Caco-2 (cell line): ENCODE measurements at regions not wholly inside any gene's neighbourhood (a gene's known extent, or its start where the extent isn't known, plus 50 kb on each side); places are given as distances from the start of the nearest gene placed in this dataset.
"Not testable (repeated sequence)": the region's sequence is repeated elsewhere in the genome, so short reads cannot be mapped to it uniquely, and the experiment has no call there.

Experiments
- BruUV-seq: library from RNA; stranded (reverse); fragments of 400-500 nt; replicated peaks from 2 replicates; lab custom pipeline; 2021; lab: Mats Ljungman, UMichigan
- CTCF ChIA-PET: fragments of 300-600 bp; sonication (Branson Sonifier 250); formaldehyde crosslinking; loops from one replicate; lab custom pipeline; 2022; ENCODE audit warnings: antibody characterized with exemption; lab: Charles Lee
- POLR2A ChIA-PET: fragments of 300-600 bp; sonication (Branson Sonifier 250); formaldehyde crosslinking; loops from one replicate; lab custom pipeline; 2022; ENCODE audit warnings: antibody characterized with exemption; lab: Charles Lee
- DNase-seq, 2 experiments: peaks; one replicate each; pipeline versions ENCODE4 v3.0.0 to v3.0.0-alpha.2; 2020 to 2022
- H3K27me3 ChIP-seq: replicated peaks from 2 replicates; pipeline ENCODE4 v1.6.0; 2011; ENCODE audit warnings: low read length; ENCODE audit not compliant: control insufficient read depth, insufficient read depth
- H3K36me3 ChIP-seq: 2 replicates; pipeline ENCODE4 v1.5.1; 2011; ENCODE audit warnings: low read length; ENCODE audit not compliant: control insufficient read depth, insufficient read depth
- H3K4me1 ChIP-seq: fragments of 250-450 bp; sonication (Bioruptor Pico); 2 replicates; pipeline ENCODE4 v1.5.1; 2020; ENCODE audit warnings: mild to moderate bottlenecking
- H3K4me3 ChIP-seq: 2 replicates; pipeline ENCODE4 v1.5.1; 2011; ENCODE audit warnings: low read depth, mild to moderate bottlenecking, control low read depth, low read length
- H3K9me3 ChIP-seq: fragments of 250-450 bp; sonication (Bioruptor Pico); 2 replicates; pipeline ENCODE4 v1.5.1; 2020; ENCODE audit warnings: mild to moderate bottlenecking, moderate library complexity
- H3K27ac Mint-ChIP-seq: one replicate; pipeline ENCODE4 v1.8.0; 2022; ENCODE audit warnings: mixed read lengths; ENCODE audit not compliant: unreplicated experiment
- H3K27me3 Mint-ChIP-seq: one replicate; pipeline ENCODE4 v1.8.0; 2022; ENCODE audit warnings: mixed read lengths; ENCODE audit not compliant: insufficient read depth, unreplicated experiment
- H3K36me3 Mint-ChIP-seq: one replicate; pipeline ENCODE4 v1.8.0; 2022; ENCODE audit warnings: mild to moderate bottlenecking, mixed read lengths; ENCODE audit not compliant: insufficient read depth, unreplicated experiment
- H3K4me1 Mint-ChIP-seq: one replicate; pipeline ENCODE4 v1.8.0; 2022; ENCODE audit warnings: low read depth, mixed read lengths; ENCODE audit not compliant: unreplicated experiment
- H3K4me3 Mint-ChIP-seq: one replicate; pipeline ENCODE4 v1.8.0; 2022; ENCODE audit warnings: mild to moderate bottlenecking, moderate library complexity, mixed read lengths; ENCODE audit not compliant: unreplicated experiment
- H3K9me3 Mint-ChIP-seq: one replicate; pipeline ENCODE4 v1.8.0; 2022; ENCODE audit warnings: mixed read lengths; ENCODE audit not compliant: unreplicated experiment
- intact Hi-C: fragments of 100-400 bp; cut with micrococcal nuclease; formaldehyde crosslinking; loops from one replicate; pipeline ENCODE4 v1.10.0; 2022; ENCODE audit not compliant: unreplicated experiment
- TF ChIP-seq, protein P1 (sequence below), 2 experiments: fragments of 200-600 bp in 1 of 2; IDR thresholded peaks; 1 replicate in 1 of 2; 2 replicates in 1 of 2; pipeline versions ENCODE4 v1.5.1 to v1.8.0; 2011 to 2022; ENCODE audit warnings: antibody characterized with exemption in 1 of 2, control low read depth in 1 of 2, inconsistent platforms in 1 of 2, low read depth in 1 of 2, low read length in 1 of 2, mild to moderate bottlenecking in 1 of 2, moderate library complexity in 1 of 2; ENCODE audit not compliant: insufficient read depth in 1 of 2, severe bottlenecking in 1 of 2, unreplicated experiment in 1 of 2

- Mint-ChIP-seq H3K27ac (no peak overlapping the region), H3K4me1 (no peaks in the 10 kb centered on the region), H3K4me3 (no peak overlapping the region), H3K9me3 (no peaks in the 10 kb centered on the region), H3K36me3 (no peaks in the 10 kb centered on the region), H3K27me3 (peaks cover 8% of the 10 kb centered on the region)
- H3K4me1 ChIP-seq = no peaks in the 10 kb centered on the region
- ChIA-PET POLR2A (no interaction called here), CTCF (interaction anchor here (0.7 kb wide), 1 partner anchor 12 kb away, joined by 3 read pairs; no protein-coding TSS in a partner anchor)
- no TSS peak for BruUV-seq
- intact Hi-C loops = no loop called here
- DNase-seq = no peak
- TF ChIP-seq, protein P1, sequence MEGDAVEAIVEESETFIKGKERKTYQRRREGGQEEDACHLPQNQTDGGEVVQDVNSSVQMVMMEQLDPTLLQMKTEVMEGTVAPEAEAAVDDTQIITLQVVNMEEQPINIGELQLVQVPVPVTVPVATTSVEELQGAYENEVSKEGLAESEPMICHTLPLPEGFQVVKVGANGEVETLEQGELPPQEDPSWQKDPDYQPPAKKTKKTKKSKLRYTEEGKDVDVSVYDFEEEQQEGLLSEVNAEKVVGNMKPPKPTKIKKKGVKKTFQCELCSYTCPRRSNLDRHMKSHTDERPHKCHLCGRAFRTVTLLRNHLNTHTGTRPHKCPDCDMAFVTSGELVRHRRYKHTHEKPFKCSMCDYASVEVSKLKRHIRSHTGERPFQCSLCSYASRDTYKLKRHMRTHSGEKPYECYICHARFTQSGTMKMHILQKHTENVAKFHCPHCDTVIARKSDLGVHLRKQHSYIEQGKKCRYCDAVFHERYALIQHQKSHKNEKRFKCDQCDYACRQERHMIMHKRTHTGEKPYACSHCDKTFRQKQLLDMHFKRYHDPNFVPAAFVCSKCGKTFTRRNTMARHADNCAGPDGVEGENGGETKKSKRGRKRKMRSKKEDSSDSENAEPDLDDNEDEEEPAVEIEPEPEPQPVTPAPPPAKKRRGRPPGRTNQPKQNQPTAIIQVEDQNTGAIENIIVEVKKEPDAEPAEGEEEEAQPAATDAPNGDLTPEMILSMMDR (IDR thresholded peaks at IDR 0.05; ENCODE audit: insufficient read depth in 1 of 2, low read depth in 1 of 2, low read length in 1 of 2, severe bottlenecking in 1 of 2, unreplicated experiment in 1 of 2) = no peak
- H3K4me3 ChIP-seq = no peak overlapping the region
- no peaks in the 10 kb centered on the region for H3K9me3 ChIP-seq
- no peaks in the 10 kb centered on the region for H3K27me3 ChIP-seq
- H3K36me3 ChIP-seq = no peaks in the 10 kb centered on the region
Observed at GRCh38 chr7:110421490-110422241, 669.3 kb upstream of the LRRN3 start.

- no peak overlapping the region for H3K27ac Mint-ChIP-seq
- DNase-seq = no peak
- Histone ChIP-seq H3K36me3 (no peaks in the 10 kb centered on the region), H3K4me1 (no peaks in the 10 kb centered on the region), H3K27me3 (no peaks in the 10 kb centered on the region), H3K4me3 (no peak overlapping the region), H3K9me3 (no peaks in the 10 kb centered on the region)
- no TSS peak for BruUV-seq
- TF ChIP-seq, protein P1 (IDR thresholded peaks at IDR 0.05; ENCODE audit: insufficient read depth in 1 of 2, low read depth in 1 of 2, low read length in 1 of 2, severe bottlenecking in 1 of 2, unreplicated experiment in 1 of 2) = no peak
- no peaks in the 10 kb centered on the region for H3K36me3 Mint-ChIP-seq
- no peaks in the 10 kb centered on the region for H3K27me3 Mint-ChIP-seq
- intact Hi-C loops = no loop called here
- H3K4me1 Mint-ChIP-seq = no peaks in the 10 kb centered on the region
- H3K9me3 Mint-ChIP-seq = no peaks in the 10 kb centered on the region
- CTCF ChIA-PET = no interaction called here
- POLR2A ChIA-PET = no interaction called here
- H3K4me3 Mint-ChIP-seq = no peak overlapping the region
Observed at GRCh38 chr7:110432061-110432553, 658.8 kb upstream of the LRRN3 start.

GRCh38 chr7:110438926-110439325 is 652.0 kb upstream of the LRRN3 start:
- POLR2A ChIA-PET, H3K4me3 Mint-ChIP-seq, H3K9me3 ChIP-seq, H3K27me3 ChIP-seq, CTCF ChIA-PET, H3K27me3 Mint-ChIP-seq, DNase-seq, BruUV-seq, H3K27ac Mint-ChIP-seq, H3K4me1 Mint-ChIP-seq, H3K36me3 ChIP-seq, H3K9me3 Mint-ChIP-seq, H3K4me1 ChIP-seq, H3K4me3 ChIP-seq, H3K36me3 Mint-ChIP-seq, intact Hi-C loops: not testable (repeated sequence)
